Keratinocyte (primary cell): ENCODE measurements at regions not wholly inside any gene's neighbourhood (a gene's known extent, or its start where the extent isn't known, plus 50 kb on each side); places are given as distances from the start of the nearest gene placed in this dataset.

Experiments
- DNase-seq: peaks from one replicate; pipeline ENCODE4 v3.0.0-alpha.2; 2011; ENCODE audit warnings: low read depth, missing footprints, low spot score
- FAIRE-seq: peaks from 2 replicates; lab custom pipeline; 2011; peaks lifted over from hg19 to GRCh38; lab: Jason Lieb, UNC
- H2AFZ ChIP-seq: 2 replicates; pipeline ENCODE4 v1.6.0; 2012; ENCODE audit warnings: low read length, control low read depth, inconsistent platforms; ENCODE audit not compliant: control insufficient read depth
- H3K27ac ChIP-seq: 2 replicates; pipeline ENCODE4 v1.5.1; 2011; ENCODE audit warnings: low read length; ENCODE audit not compliant: control insufficient read depth, insufficient read depth
- H3K27me3 ChIP-seq: 3 replicates; pipeline ENCODE4 v1.6.0; 2011; ENCODE audit warnings: low read length; ENCODE audit not compliant: control insufficient read depth, insufficient read depth; ENCODE audit errors: extremely low read depth
- H3K36me3 ChIP-seq, 2 experiments: 2 replicates in 1 of 2; 3 replicates in 1 of 2; pipeline ENCODE4 v1.5.1; 2011; ENCODE audit warnings: low read length in 2 of 2, mild to moderate bottlenecking in 1 of 2; ENCODE audit not compliant: control insufficient read depth in 2 of 2, insufficient read depth in 2 of 2; ENCODE audit errors: extremely low read depth in 1 of 2
- H3K4me1 ChIP-seq: 3 replicates; pipeline ENCODE4 v1.5.1; 2011; ENCODE audit warnings: low read length; ENCODE audit not compliant: control insufficient read depth, insufficient read depth; ENCODE audit errors: extremely low read depth
- H3K4me2 ChIP-seq: 3 replicates; pipeline ENCODE4 v1.6.0; 2011; ENCODE audit warnings: low read depth, low read length; ENCODE audit not compliant: control insufficient read depth, insufficient read depth; ENCODE audit errors: extremely low read depth
- H3K4me3 ChIP-seq, 3 experiments: fragments of 200-600 bp in 1 of 3; sonication (generic) in 1 of 3; 2 replicates in 2 of 3; 3 replicates in 1 of 3; pipeline ENCODE4 v1.5.1; 2011 to 2016; ENCODE audit warnings: low read length in 3 of 3, mild to moderate bottlenecking in 3 of 3, control low read depth in 2 of 3, inconsistent platforms in 1 of 3, low read depth in 1 of 3, mixed read lengths in 1 of 3, mixed run types in 1 of 3, moderate library complexity in 1 of 3; ENCODE audit not compliant: control insufficient read depth in 2 of 3, insufficient read depth in 2 of 3; ENCODE audit errors: extremely low read depth in 1 of 3
- H3K79me2 ChIP-seq: 2 replicates; pipeline ENCODE4 v1.6.0; 2012; ENCODE audit warnings: low read length; ENCODE audit not compliant: control insufficient read depth, insufficient read depth
- H3K9ac ChIP-seq: 3 replicates; pipeline ENCODE4 v1.6.0; 2011; ENCODE audit warnings: low read length; ENCODE audit not compliant: control insufficient read depth, insufficient read depth; ENCODE audit errors: extremely low read depth
- H3K9me1 ChIP-seq: 3 replicates; pipeline ENCODE4 v1.6.0; 2011; ENCODE audit warnings: low read length; ENCODE audit not compliant: control insufficient read depth, insufficient read depth; ENCODE audit errors: extremely low read depth
- H3K9me3 ChIP-seq: 2 replicates; pipeline ENCODE4 v1.5.1; 2012; ENCODE audit warnings: low read depth, low read length; ENCODE audit not compliant: control insufficient read depth
- H4K20me1 ChIP-seq: 3 replicates; pipeline ENCODE4 v1.6.0; 2011; ENCODE audit warnings: low read length; ENCODE audit not compliant: control insufficient read depth, insufficient read depth; ENCODE audit errors: extremely low read depth
- CTCF ChIP-seq, 3 experiments: IDR thresholded peaks in 1 of 3; conservative IDR thresholded peaks in 1 of 3; optimal IDR thresholded peaks in 1 of 3; 2 replicates in 2 of 3; 3 replicates in 1 of 3; pipeline versions ENCODE3 to v1.5.1; 2011; ENCODE audit warnings: low read length in 3 of 3, mild to moderate bottlenecking in 3 of 3, moderate library complexity in 2 of 3, control low read depth in 1 of 3, inconsistent platforms in 1 of 3; ENCODE audit not compliant: insufficient read depth in 2 of 3; ENCODE audit errors: extremely low read depth in 1 of 3
- EZH2 ChIP-seq: IDR thresholded peaks from one replicate; pipeline ENCODE4 v1.6.1; 2012; ENCODE audit warnings: inconsistent platforms, mild to moderate bottlenecking, low read length, moderate library complexity
- dilution Hi-C: fragments of 300-500 bp; cut with MboI; formaldehyde crosslinking; loops from one replicate; pipeline ENCODE4 v1.7.0; 2020; ENCODE audit warnings: low sequenced_read_pairs; ENCODE audit not compliant: extremely low pct_ligation_motif_present

- Histone ChIP-seq H3K4me1 (no peaks in the 10 kb centered on the region), H3K36me3 (no peaks in the 10 kb centered on the region), H3K4me3 (no peak overlapping the region), H3K9me3 (no peaks in the 10 kb centered on the region), H3K27ac (no peak overlapping the region), H3K79me2 (no peaks in the 10 kb centered on the region), H3K9me1 (no peaks in the 10 kb centered on the region), H2AFZ (no peak overlapping the region), H3K4me2 (no peak overlapping the region), H3K9ac (no peak overlapping the region), H4K20me1 (no peaks in the 10 kb centered on the region), H3K27me3 (no peaks in the 10 kb centered on the region)
- dilution Hi-C loops, result no loop called here
- DNase-seq, result no peak
- FAIRE-seq, result no peak
- TF ChIP-seq EZH2, result no peak
- no peak for TF ChIP-seq CTCF (optimal IDR thresholded peaks at IDR 0.05 in 1 of 3, IDR thresholded peaks at IDR 0.05 in 1 of 3, conservative IDR thresholded peaks at IDR 0.05 in 1 of 3; ENCODE audit: extremely low read depth in 1 of 3, insufficient read depth in 2 of 3, low read length in 3 of 3)
These were observed 81.7 kb upstream of the SPTLC1 start for GRCh38 chr9:92196909-92197308.

GRCh38 chr9:92196400-92196799 is 81.2 kb upstream of the SPTLC1 start:
- Histone ChIP-seq H3K36me3 (no peaks in the 10 kb centered on the region), H3K79me2 (no peaks in the 10 kb centered on the region), H4K20me1 (no peaks in the 10 kb centered on the region), H3K9me1 (no peaks in the 10 kb centered on the region), H3K27ac (no peak overlapping the region), H2AFZ (no peak overlapping the region), H3K4me1 (no peaks in the 10 kb centered on the region), H3K4me2 (no peak overlapping the region), H3K27me3 (no peaks in the 10 kb centered on the region), H3K9me3 (no peaks in the 10 kb centered on the region), H3K9ac (no peak overlapping the region), H3K4me3 (no peak overlapping the region)
- TF ChIP-seq CTCF (optimal IDR thresholded peaks at IDR 0.05 in 1 of 3, IDR thresholded peaks at IDR 0.05 in 1 of 3, conservative IDR thresholded peaks at IDR 0.05 in 1 of 3; ENCODE audit: extremely low read depth in 1 of 3, insufficient read depth in 2 of 3, low read length in 3 of 3) (no peak), EZH2 (no peak)
- FAIRE-seq, result no peak
- dilution Hi-C loops, result no loop called here
- DNase-seq, result no peak
